ENCODE measurements at regions not wholly inside any gene's neighbourhood (a gene's known extent, or its start where the extent isn't known, plus 50 kb on each side); places are given as distances from the start of the nearest gene placed in this dataset.

DNA sequence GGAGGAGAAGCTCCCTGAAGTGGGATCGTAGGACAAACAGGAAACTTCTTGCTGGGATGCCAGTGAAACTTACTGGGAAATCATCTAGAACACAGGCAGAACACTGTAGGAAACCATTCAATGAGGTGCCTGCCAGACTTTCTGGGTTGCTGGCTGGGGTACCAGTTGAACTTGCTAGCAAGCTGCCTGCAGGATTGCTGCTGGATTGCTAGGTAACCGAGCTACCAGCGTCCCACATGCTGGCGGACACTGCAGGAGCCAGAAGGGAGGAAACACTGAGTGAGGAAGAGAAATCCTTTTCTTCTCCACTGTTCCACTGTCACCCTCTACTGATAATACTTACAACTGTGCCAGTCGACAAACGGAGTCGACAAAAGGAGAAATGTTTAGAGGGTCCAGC, 91.3 kb upstream of the SLC35B3 start:
- no peak overlapping the region for H2AFZ ChIP-seq (ENCODE audit: low read depth, low read length)
- H3K79me2 ChIP-seq (ENCODE audit: control insufficient read depth, insufficient read depth, low read length): no peaks in the 10 kb centered on the region
- BruUV-seq (replicated peaks): no TSS peak
- no peak overlapping the region for H3K9ac ChIP-seq (replicated peaks; ENCODE audit: extremely low read depth, insufficient read depth, low read length)
- no peaks in the 10 kb centered on the region for H4K20me1 ChIP-seq (replicated peaks; ENCODE audit: control insufficient read depth, extremely low read depth, insufficient read depth, low read length)
- ChIA-PET POLR2A (no interaction called here), CTCF (no interaction called here)
- no peak for TF ChIP-seq GATA2 (IDR thresholded peaks at IDR 0.05; ENCODE audit: insufficient read depth, insufficient read length, low read depth, low read length)
- TF ChIP-seq EZH2 (IDR thresholded peaks at IDR 0.05; ENCODE audit: borderline replicate concordance, low read depth, low read length, severe bottlenecking): no peak
- no peak for DNase-seq (ENCODE audit: low read depth, low spot score)
- no peaks in the 10 kb centered on the region for H3K27me3 ChIP-seq (ENCODE audit: control insufficient read depth in 2 of 2, insufficient read depth in 2 of 2, low read length in 2 of 2)
- H3K4me1 ChIP-seq (ENCODE audit: control insufficient read depth, extremely low read depth, insufficient read depth, low read length): no peaks in the 10 kb centered on the region
- no peak for FAIRE-seq
- no peaks in the 10 kb centered on the region for H3K9me1 ChIP-seq (replicated peaks; ENCODE audit: control insufficient read depth, extremely low read depth, insufficient read depth, low read length)
- dilution Hi-C loops (cut with MboI; ENCODE audit: extremely low pct_ligation_motif_present, low sequenced_read_pairs) (no loop called here), intact Hi-C loops (cut with micrococcal nuclease) (no loop called here)
- H3K4me2 ChIP-seq (ENCODE audit: insufficient read depth, low read length): no peak overlapping the region
- H3K27ac ChIP-seq (ENCODE audit: insufficient read depth, low read depth, low read length): no peak overlapping the region
- no peak overlapping the region for H3K4me3 ChIP-seq (replicated peaks in 1 of 3; ENCODE audit: insufficient read depth in 1 of 3, low read depth in 1 of 3, low read length in 3 of 3)
- no peaks in the 10 kb centered on the region for H3K36me3 ChIP-seq (ENCODE audit: control insufficient read depth in 2 of 2, extremely low read depth in 1 of 2, insufficient read depth in 2 of 2, low read length in 2 of 2)
- H3K9me3 ChIP-seq (replicated peaks; ENCODE audit: control insufficient read depth, insufficient read depth, low read length): no peaks in the 10 kb centered on the region

- no peak overlapping the region for H3K4me2 ChIP-seq (ENCODE audit: insufficient read depth, low read length)
- TF ChIP-seq JUN (IDR thresholded peaks at IDR 0.05; ENCODE audit: borderline replicate concordance, insufficient read depth, insufficient read length, low read depth) (no peak), MAX (IDR thresholded peaks at IDR 0.05; ENCODE audit: insufficient read depth, insufficient read length) (no peak), POLR2AphosphoS5 (IDR thresholded peaks at IDR 0.05; ENCODE audit: insufficient read depth, low read depth, low read length) (no peak), MYC (IDR thresholded peaks at IDR 0.05; ENCODE audit: low read depth, low read length) (no peak), POLR2A (IDR thresholded peaks at IDR 0.05; ENCODE audit: low read depth, low read length) (no peak), EZH2 (IDR thresholded peaks at IDR 0.05; ENCODE audit: borderline replicate concordance, low read depth, low read length, severe bottlenecking) (no peak), GATA2 (IDR thresholded peaks at IDR 0.05; ENCODE audit: insufficient read depth, insufficient read length, low read depth, low read length) (no peak), CTCF (IDR thresholded peaks at IDR 0.05; ENCODE audit: extremely low read depth in 1 of 2, insufficient read depth in 1 of 2, low read depth in 1 of 2, low read length in 2 of 2) (no peak)
- H2AFZ ChIP-seq (ENCODE audit: low read depth, low read length): no peak overlapping the region
- H3K4me1 ChIP-seq (ENCODE audit: control insufficient read depth, extremely low read depth, insufficient read depth, low read length): no peaks in the 10 kb centered on the region
- no peak overlapping the region for H3K4me3 ChIP-seq (replicated peaks in 1 of 3; ENCODE audit: insufficient read depth in 1 of 3, low read depth in 1 of 3, low read length in 3 of 3)
- H4K20me1 ChIP-seq (replicated peaks; ENCODE audit: control insufficient read depth, extremely low read depth, insufficient read depth, low read length): no peaks in the 10 kb centered on the region
- no peaks in the 10 kb centered on the region for H3K27me3 ChIP-seq (ENCODE audit: control insufficient read depth in 2 of 2, insufficient read depth in 2 of 2, low read length in 2 of 2)
- ChIA-PET CTCF (no interaction called here), POLR2A (no interaction called here)
- H3K9me1 ChIP-seq (replicated peaks; ENCODE audit: control insufficient read depth, extremely low read depth, insufficient read depth, low read length): no peaks in the 10 kb centered on the region
- dilution Hi-C loops (cut with MboI; ENCODE audit: extremely low pct_ligation_motif_present, low sequenced_read_pairs) (no loop called here), intact Hi-C loops (cut with micrococcal nuclease) (no loop called here)
- H3K27ac ChIP-seq (ENCODE audit: insufficient read depth, low read depth, low read length): no peak overlapping the region
- H3K79me2 ChIP-seq (ENCODE audit: control insufficient read depth, insufficient read depth, low read length): no peaks in the 10 kb centered on the region
- FAIRE-seq (no peak), DNase-seq (ENCODE audit: low read depth, low spot score) (no peak)
- no peak overlapping the region for H3K9ac ChIP-seq (replicated peaks; ENCODE audit: extremely low read depth, insufficient read depth, low read length)
- H3K36me3 ChIP-seq (ENCODE audit: control insufficient read depth in 2 of 2, extremely low read depth in 1 of 2, insufficient read depth in 2 of 2, low read length in 2 of 2): no peaks in the 10 kb centered on the region
- no TSS peak for BruUV-seq (replicated peaks)
- no peaks in the 10 kb centered on the region for H3K9me3 ChIP-seq (replicated peaks; ENCODE audit: control insufficient read depth, insufficient read depth, low read length)
Observed at GRCh38 chr6:8525370-8525769, 90.0 kb upstream of the SLC35B3 start.
